ENCODE measurements at regions not wholly inside any gene's neighbourhood (a gene's known extent, or its start where the extent isn't known, plus 50 kb on each side); places are given as distances from the start of the nearest gene placed in this dataset.

DNA sequence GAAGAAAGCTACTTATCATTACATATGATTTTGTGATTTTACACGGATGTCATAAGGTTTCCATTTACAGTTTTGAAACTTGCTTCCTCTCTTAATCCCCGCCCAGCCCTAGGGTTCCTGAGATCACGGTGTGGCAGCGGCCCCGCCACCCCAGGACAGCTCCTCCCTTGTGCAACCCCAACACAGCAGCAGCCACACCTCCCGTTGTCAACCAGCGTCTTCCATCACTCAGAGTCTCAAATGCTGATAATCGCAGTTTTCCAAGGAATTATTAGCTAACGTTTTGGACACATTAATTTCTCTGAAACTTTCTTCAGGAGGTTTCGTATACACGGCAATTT, 204.8 kb downstream of the THBS2 start:
- Histone ChIP-seq H3K4me3 (ENCODE audit: low read depth, low read length) (no peak overlapping the region), H3K27me3 (ENCODE audit: control insufficient read depth, insufficient read depth, low read length) (no peaks in the 10 kb centered on the region), H3K36me3 (ENCODE audit: control insufficient read depth, insufficient read depth, low read length) (no peaks in the 10 kb centered on the region)
- TF ChIP-seq, protein P1, sequence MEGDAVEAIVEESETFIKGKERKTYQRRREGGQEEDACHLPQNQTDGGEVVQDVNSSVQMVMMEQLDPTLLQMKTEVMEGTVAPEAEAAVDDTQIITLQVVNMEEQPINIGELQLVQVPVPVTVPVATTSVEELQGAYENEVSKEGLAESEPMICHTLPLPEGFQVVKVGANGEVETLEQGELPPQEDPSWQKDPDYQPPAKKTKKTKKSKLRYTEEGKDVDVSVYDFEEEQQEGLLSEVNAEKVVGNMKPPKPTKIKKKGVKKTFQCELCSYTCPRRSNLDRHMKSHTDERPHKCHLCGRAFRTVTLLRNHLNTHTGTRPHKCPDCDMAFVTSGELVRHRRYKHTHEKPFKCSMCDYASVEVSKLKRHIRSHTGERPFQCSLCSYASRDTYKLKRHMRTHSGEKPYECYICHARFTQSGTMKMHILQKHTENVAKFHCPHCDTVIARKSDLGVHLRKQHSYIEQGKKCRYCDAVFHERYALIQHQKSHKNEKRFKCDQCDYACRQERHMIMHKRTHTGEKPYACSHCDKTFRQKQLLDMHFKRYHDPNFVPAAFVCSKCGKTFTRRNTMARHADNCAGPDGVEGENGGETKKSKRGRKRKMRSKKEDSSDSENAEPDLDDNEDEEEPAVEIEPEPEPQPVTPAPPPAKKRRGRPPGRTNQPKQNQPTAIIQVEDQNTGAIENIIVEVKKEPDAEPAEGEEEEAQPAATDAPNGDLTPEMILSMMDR (IDR thresholded peaks at IDR 0.05; ENCODE audit: insufficient read depth, low read length, poor library complexity, severe bottlenecking): no peak
- DNase-seq (ENCODE audit: low read depth): no peak

DNA sequence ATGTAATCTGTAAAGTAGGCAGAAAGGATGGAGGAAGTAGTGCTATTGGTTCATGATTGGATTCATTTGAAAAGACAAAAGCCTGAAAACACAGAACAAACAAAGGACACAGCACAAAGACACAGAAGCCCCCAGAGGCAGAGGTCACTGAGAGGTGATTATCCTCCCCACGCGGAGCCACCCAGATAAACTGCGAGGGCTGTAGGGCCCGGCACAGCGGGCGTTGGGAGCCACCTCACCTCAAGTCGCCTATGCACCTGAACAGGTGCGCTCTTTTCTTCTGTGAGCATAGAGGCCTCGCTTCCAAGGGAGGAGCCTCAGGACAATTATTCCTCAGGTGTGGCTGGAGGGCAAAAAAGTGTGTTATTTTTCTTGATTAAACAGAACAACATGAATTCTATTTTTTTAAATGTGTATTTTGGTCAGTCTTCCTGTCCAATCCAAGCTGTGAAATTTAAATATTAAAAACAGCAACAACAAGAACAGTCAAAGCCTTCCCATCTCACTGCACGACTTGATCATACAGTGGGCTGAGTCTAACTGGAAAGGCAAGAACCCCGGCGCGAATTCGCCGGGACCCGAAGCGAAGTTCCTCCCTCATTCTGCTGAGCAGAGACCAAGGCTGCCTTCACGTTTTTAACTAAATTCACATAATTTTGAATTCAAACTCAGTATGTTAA, 205.3 kb downstream of the THBS2 start:
- TF ChIP-seq, protein P1 (IDR thresholded peaks at IDR 0.05; ENCODE audit: insufficient read depth, low read length, poor library complexity, severe bottlenecking): no peak
- Histone ChIP-seq H3K36me3 (ENCODE audit: control insufficient read depth, insufficient read depth, low read length) (no peaks in the 10 kb centered on the region), H3K27me3 (ENCODE audit: control insufficient read depth, insufficient read depth, low read length) (no peaks in the 10 kb centered on the region), H3K4me3 (ENCODE audit: low read depth, low read length) (no peak overlapping the region)
- no peak for DNase-seq (ENCODE audit: low read depth)

DNA sequence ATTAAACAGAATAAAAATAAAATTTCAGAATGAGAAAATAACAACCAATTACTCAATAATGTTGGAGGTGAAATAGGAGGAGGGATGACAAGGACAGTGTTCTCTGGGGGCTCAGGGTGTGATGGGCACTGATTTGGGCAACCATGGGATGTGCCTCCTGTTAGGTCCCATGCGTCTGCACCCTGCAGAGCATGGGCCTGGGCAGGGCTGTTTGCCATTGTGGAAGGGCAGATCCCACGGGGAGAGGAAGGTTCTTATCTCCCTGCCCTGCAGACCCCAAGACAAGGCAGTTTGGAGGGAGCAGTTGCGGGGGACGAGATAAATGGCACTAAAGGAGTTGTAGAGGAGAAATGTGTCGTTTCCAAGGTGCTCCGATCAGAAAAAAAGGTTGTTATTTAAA, 206.3 kb downstream of the THBS2 start:
- H3K36me3 ChIP-seq (ENCODE audit: control insufficient read depth, insufficient read depth, low read length): no peaks in the 10 kb centered on the region
- no peaks in the 10 kb centered on the region for H3K27me3 ChIP-seq (ENCODE audit: control insufficient read depth, insufficient read depth, low read length)
- TF ChIP-seq, protein P1 (IDR thresholded peaks at IDR 0.05; ENCODE audit: insufficient read depth, low read length, poor library complexity, severe bottlenecking): no peak
- H3K4me3 ChIP-seq (ENCODE audit: low read depth, low read length): no peak overlapping the region
- no peak for DNase-seq (ENCODE audit: low read depth)

DNA sequence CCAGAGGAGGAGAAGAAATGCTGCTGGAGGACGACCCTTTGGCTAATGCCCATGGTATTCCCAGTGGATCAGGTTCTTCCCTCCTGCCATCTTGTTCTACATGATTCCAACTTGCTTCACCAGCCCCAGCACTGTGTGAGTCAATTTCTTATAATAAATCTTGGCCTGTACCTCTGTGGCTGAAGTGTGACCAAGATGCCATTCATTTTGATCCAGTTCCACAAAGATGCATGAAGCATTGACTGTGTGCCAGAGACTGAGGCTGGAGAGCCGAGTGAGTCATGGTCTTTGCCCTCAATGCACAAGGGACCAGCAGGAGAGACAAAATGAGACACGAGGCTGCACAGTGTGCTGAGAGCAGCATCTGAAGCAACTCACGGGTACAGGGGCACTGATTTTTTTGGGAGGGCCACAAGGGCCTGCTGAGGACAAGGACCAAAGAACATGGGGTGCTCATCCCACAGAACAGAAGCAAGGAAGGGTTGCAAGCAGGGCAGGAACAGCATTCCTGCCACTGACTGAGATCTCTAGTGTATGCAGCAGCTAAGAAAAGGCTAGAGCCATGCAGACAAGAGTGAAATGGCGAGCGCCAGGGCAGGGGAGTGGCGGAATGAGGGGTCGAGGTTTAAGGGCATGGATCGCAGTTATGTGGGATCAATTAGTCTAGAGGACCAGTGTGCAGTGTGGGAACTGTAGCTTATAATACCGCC, 207.0 kb downstream of the THBS2 start:
- no peak overlapping the region for H3K4me3 ChIP-seq (ENCODE audit: low read depth, low read length)
- H3K27me3 ChIP-seq (ENCODE audit: control insufficient read depth, insufficient read depth, low read length): no peaks in the 10 kb centered on the region
- H3K36me3 ChIP-seq (ENCODE audit: control insufficient read depth, insufficient read depth, low read length): no peaks in the 10 kb centered on the region
- TF ChIP-seq, protein P1 (IDR thresholded peaks at IDR 0.05; ENCODE audit: insufficient read depth, low read length, poor library complexity, severe bottlenecking): no peak
- DNase-seq (ENCODE audit: low read depth): no peak

DNA sequence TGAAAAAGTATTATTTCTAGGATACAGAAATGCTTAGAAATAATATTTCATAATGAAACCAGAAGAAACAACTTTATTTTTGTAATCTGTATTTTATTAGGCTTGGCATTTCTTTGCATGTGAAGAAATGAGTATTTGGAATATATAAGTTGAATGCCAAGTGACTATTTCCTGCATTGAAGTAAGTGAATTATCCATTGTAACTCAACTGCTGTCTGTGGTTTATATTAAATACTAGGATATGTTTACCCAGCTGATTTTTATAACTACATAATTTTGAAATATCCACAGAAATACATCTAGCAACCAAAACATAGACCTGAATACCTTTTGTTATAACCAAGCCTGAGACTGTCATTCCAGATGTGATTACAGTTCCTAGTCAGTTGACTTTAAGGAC, 207.6 kb downstream of the THBS2 start:
- DNase-seq (ENCODE audit: low read depth): no peak
- TF ChIP-seq, protein P1 (IDR thresholded peaks at IDR 0.05; ENCODE audit: insufficient read depth, low read length, poor library complexity, severe bottlenecking): no peak
- H3K36me3 ChIP-seq (ENCODE audit: control insufficient read depth, insufficient read depth, low read length): no peaks in the 10 kb centered on the region
- no peak overlapping the region for H3K4me3 ChIP-seq (ENCODE audit: low read depth, low read length)
- no peaks in the 10 kb centered on the region for H3K27me3 ChIP-seq (ENCODE audit: control insufficient read depth, insufficient read depth, low read length)

DNA sequence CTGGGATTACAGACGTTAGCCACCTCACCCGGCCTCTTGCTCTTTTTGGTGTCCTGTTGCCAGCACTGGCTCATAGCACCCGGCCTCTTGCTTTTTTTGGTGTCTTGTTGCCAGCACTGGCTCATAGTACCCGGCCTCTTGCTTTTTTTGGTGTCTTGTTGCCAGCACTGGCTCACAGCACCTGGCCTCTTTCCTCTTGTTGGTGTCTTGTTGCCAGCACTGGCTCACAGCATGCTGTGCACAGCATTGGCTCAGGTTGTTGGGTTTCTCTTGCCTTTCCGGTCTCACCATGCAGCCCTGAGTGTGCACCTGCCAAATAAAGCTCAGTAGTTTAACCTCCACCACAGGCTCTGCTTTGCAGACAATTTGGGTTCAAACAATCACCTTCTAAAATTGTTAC, 208.2 kb downstream of the THBS2 start:
- DNase-seq (ENCODE audit: low read depth): no peak
- no peak overlapping the region for H3K4me3 ChIP-seq (ENCODE audit: low read depth, low read length)
- no peaks in the 10 kb centered on the region for H3K36me3 ChIP-seq (ENCODE audit: control insufficient read depth, insufficient read depth, low read length)
- TF ChIP-seq, protein P1 (IDR thresholded peaks at IDR 0.05; ENCODE audit: insufficient read depth, low read length, poor library complexity, severe bottlenecking): no peak
- no peaks in the 10 kb centered on the region for H3K27me3 ChIP-seq (ENCODE audit: control insufficient read depth, insufficient read depth, low read length)
